ENCODE measurements at regions not wholly inside any gene's neighbourhood (a gene's known extent, or its start where the extent isn't known, plus 50 kb on each side); places are given as distances from the start of the nearest gene placed in this dataset.
A peak's percentile ranks its signal among the peaks of the same experiment; 100 is the strongest.

DNA sequence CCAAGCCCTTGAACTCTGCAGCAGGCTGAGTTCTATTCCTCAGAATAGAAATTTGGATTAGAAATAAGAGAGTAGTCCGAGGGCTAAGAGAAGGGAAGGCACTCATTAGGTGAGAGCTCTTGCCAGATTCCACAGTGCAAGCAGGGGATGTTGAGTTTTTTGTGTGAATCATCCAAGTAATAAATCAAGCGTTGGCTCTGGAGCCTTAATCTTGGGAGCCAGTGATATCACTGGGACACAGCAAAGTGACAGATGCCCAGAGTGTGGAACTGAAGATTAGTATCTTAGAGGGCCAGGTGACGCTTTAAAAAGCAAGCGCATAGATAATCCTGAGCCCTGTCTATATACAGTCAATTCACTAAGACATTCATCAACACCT is 60.3 kb downstream of the FOXD1 start:
- ChIA-PET CTCF (no interaction called here), POLR2A (no interaction called here)
- Histone ChIP-seq H2AFZ (ENCODE audit: low read depth) (peak overlapping the region; percentile 19; the same call in 1 of the 2 replicates), H3K36me3 (replicated peaks in 1 of 2; ENCODE audit: control insufficient read depth in 1 of 2, insufficient read depth in 2 of 2, low read length in 1 of 2) (no peaks in the 10 kb centered on the region), H3K4me1 (ENCODE audit: control insufficient read depth in 1 of 2, insufficient read depth in 2 of 2, low read depth in 1 of 2, low read length in 1 of 2) (peaks cover 0 to 21% of the 10 kb centered on the region in 2 experiments; a peak in 3 of 4 replicates), H3K9me2 (no peaks in the 10 kb centered on the region), H3K27ac (ENCODE audit: low read depth in 2 of 2, low read length in 1 of 2) (peak overlapping the region; percentile 70 to 71; a peak in 3 of 4 replicates), H3K27me3 (ENCODE audit: insufficient read depth) (no peaks in the 10 kb centered on the region), H4K20me1 (ENCODE audit: insufficient read depth) (no peaks in the 10 kb centered on the region), H3K9me3 (peaks cover 16% of the 10 kb centered on the region; the same call in 1 of the 2 replicates), H3K9ac (peak overlapping the region; percentile 10; the same call in 1 of the 2 replicates), H3K79me2 (ENCODE audit: insufficient read depth) (no peaks in the 10 kb centered on the region; the same call in 1 of the 2 replicates), H3F3A (replicated peaks; ENCODE audit: insufficient read depth) (peaks cover 33% of the 10 kb centered on the region), H3K4me2 (peak overlapping the region; percentile 56; the same call in 1 of the 2 replicates), H3K4me3 (ENCODE audit: low read depth in 2 of 2, low read length in 1 of 2) (no peak overlapping the region)
- no peak for DNase-seq
- TF ChIP-seq ELF1 (IDR thresholded peaks at IDR 0.05) (no peak), NFIC (IDR thresholded peaks at IDR 0.05; ENCODE audit: borderline replicate concordance) (peak; percentile 28; the same call in 1 of the 2 replicates), FOSL2 (IDR thresholded peaks at IDR 0.05; ENCODE audit: borderline replicate concordance, low read depth) (peak; percentile 55; the same call in 1 of the 2 replicates), RXRA (IDR thresholded peaks at IDR 0.05; ENCODE audit: borderline replicate concordance, low read depth) (0 out of 2 replicates have a peak, but pooled peaks have one; percentile 11), SIN3A (IDR thresholded peaks at IDR 0.05; ENCODE audit: borderline replicate concordance, low read depth, low read length) (no peak), TAF1 (IDR thresholded peaks at IDR 0.05; ENCODE audit: borderline replicate concordance, low read depth, low read length) (no peak), RCOR1 (IDR thresholded peaks at IDR 0.05; ENCODE audit: low read length) (no peak), EZH2phosphoT487 (IDR thresholded peaks at IDR 0.05; ENCODE audit: borderline replicate concordance, low read depth) (no peak), JUND (IDR thresholded peaks at IDR 0.05) (peak; percentile 48), TCF12 (IDR thresholded peaks at IDR 0.05) (peak; percentile 73), EP300 (IDR thresholded peaks at IDR 0.05; ENCODE audit: borderline replicate concordance in 1 of 2, low read depth in 1 of 2, low read length in 1 of 2) (peak in 1 of 2 experiments; percentile 41; a peak in 1 of 4 replicates), MEF2A (IDR thresholded peaks at IDR 0.05; ENCODE audit: borderline replicate concordance, low read depth) (peak; percentile 5; the same call in 1 of the 2 replicates)
- TF ChIP-seq, protein P1, sequence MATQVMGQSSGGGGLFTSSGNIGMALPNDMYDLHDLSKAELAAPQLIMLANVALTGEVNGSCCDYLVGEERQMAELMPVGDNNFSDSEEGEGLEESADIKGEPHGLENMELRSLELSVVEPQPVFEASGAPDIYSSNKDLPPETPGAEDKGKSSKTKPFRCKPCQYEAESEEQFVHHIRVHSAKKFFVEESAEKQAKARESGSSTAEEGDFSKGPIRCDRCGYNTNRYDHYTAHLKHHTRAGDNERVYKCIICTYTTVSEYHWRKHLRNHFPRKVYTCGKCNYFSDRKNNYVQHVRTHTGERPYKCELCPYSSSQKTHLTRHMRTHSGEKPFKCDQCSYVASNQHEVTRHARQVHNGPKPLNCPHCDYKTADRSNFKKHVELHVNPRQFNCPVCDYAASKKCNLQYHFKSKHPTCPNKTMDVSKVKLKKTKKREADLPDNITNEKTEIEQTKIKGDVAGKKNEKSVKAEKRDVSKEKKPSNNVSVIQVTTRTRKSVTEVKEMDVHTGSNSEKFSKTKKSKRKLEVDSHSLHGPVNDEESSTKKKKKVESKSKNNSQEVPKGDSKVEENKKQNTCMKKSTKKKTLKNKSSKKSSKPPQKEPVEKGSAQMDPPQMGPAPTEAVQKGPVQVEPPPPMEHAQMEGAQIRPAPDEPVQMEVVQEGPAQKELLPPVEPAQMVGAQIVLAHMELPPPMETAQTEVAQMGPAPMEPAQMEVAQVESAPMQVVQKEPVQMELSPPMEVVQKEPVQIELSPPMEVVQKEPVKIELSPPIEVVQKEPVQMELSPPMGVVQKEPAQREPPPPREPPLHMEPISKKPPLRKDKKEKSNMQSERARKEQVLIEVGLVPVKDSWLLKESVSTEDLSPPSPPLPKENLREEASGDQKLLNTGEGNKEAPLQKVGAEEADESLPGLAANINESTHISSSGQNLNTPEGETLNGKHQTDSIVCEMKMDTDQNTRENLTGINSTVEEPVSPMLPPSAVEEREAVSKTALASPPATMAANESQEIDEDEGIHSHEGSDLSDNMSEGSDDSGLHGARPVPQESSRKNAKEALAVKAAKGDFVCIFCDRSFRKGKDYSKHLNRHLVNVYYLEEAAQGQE (IDR thresholded peaks at IDR 0.05; ENCODE audit: low read depth, low read length) = no peak
- TF ChIP-seq, protein P2, sequence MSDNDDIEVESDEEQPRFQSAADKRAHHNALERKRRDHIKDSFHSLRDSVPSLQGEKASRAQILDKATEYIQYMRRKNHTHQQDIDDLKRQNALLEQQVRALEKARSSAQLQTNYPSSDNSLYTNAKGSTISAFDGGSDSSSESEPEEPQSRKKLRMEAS (IDR thresholded peaks at IDR 0.05; ENCODE audit: low read depth) = 0 out of 2 replicates have a peak, but pooled peaks have one; percentile 12
- TF ChIP-seq, protein P3, sequence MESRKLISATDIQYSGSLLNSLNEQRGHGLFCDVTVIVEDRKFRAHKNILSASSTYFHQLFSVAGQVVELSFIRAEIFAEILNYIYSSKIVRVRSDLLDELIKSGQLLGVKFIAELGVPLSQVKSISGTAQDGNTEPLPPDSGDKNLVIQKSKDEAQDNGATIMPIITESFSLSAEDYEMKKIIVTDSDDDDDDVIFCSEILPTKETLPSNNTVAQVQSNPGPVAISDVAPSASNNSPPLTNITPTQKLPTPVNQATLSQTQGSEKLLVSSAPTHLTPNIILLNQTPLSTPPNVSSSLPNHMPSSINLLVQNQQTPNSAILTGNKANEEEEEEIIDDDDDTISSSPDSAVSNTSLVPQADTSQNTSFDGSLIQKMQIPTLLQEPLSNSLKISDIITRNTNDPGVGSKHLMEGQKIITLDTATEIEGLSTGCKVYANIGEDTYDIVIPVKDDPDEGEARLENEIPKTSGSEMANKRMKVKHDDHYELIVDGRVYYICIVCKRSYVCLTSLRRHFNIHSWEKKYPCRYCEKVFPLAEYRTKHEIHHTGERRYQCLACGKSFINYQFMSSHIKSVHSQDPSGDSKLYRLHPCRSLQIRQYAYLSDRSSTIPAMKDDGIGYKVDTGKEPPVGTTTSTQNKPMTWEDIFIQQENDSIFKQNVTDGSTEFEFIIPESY (IDR thresholded peaks at IDR 0.05; ENCODE audit: borderline replicate concordance, low read depth) = no peak
- TF ChIP-seq, protein P4, sequence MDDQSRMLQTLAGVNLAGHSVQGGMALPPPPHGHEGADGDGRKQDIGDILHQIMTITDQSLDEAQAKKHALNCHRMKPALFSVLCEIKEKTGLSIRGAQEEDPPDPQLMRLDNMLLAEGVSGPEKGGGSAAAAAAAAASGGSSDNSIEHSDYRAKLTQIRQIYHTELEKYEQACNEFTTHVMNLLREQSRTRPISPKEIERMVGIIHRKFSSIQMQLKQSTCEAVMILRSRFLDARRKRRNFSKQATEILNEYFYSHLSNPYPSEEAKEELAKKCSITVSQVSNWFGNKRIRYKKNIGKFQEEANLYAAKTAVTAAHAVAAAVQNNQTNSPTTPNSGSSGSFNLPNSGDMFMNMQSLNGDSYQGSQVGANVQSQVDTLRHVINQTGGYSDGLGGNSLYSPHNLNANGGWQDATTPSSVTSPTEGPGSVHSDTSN (IDR thresholded peaks at IDR 0.05) = peak; percentile 88
- 35% methylated on average over 4 of the region's 4 CpGs for WGBS (ENCODE audit: low lambda C conversion rate)
